Lung (tissue), 11 donors: ENCODE measurements at regions not wholly inside any gene's neighbourhood (a gene's known extent, or its start where the extent isn't known, plus 50 kb on each side); places are given as distances from the start of the nearest gene placed in this dataset.

ENCODE experiments used
- ATAC-seq: fragments of 200-7000 bp; cut with Tn5 transposase; one replicate; pipeline ENCODE4 v1.9.1; 2020; ENCODE audit warnings: moderate number of reproducible peaks; ENCODE audit not compliant: insufficient read depth, low FRiP score
- DNase-seq, 3 donors: peaks; one replicate each; pipeline ENCODE4 v3.0.0-alpha.2; 2013 to 2017
- H3K27ac ChIP-seq, 2 donors: one replicate each; pipeline ENCODE4 v1.5.1; 2013; ENCODE audit warnings: mild to moderate bottlenecking in 2 of 2, moderate library complexity in 2 of 2, control low read depth in 1 of 2, inconsistent platforms in 1 of 2, low read depth in 1 of 2, low read length in 1 of 2
- H3K27me3 ChIP-seq, 3 donors: one replicate each; pipeline ENCODE4 v1.5.1; 2013; ENCODE audit warnings: low read length in 2 of 3; ENCODE audit not compliant: control insufficient read depth in 3 of 3, insufficient read depth in 3 of 3
- H3K36me3 ChIP-seq, 4 donors: one replicate each; pipeline ENCODE4 v1.5.1; 2013; ENCODE audit warnings: low read length in 4 of 4, mild to moderate bottlenecking in 1 of 4, moderate library complexity in 1 of 4; ENCODE audit not compliant: control insufficient read depth in 4 of 4, insufficient read depth in 4 of 4
- H3K4me1 ChIP-seq, 5 donors: one replicate each; pipeline ENCODE4 v1.5.1; 2013; ENCODE audit warnings: low read length in 5 of 5, mild to moderate bottlenecking in 2 of 5, moderate library complexity in 1 of 5; ENCODE audit not compliant: control insufficient read depth in 5 of 5, insufficient read depth in 5 of 5
- H3K4me3 ChIP-seq: one replicate; pipeline ENCODE4 v1.5.1; 2013; ENCODE audit warnings: mild to moderate bottlenecking, control low read depth, moderate library complexity
- H3K9ac ChIP-seq, 2 donors: one replicate each; pipeline ENCODE4 v1.5.1; 2013; ENCODE audit warnings: low read length in 2 of 2, control low read depth in 1 of 2; ENCODE audit not compliant: insufficient read depth in 1 of 2
- H3K9me3 ChIP-seq, 4 donors: one replicate each; pipeline ENCODE4 v1.5.1; 2013; ENCODE audit warnings: low read length in 3 of 4, mild to moderate bottlenecking in 1 of 4, moderate library complexity in 1 of 4; ENCODE audit not compliant: control insufficient read depth in 4 of 4, insufficient read depth in 3 of 4
- WGBS, 2 donors: extraction: QIAGEN DNeasy Blood & Tissue Kit; methylation state at CpG; one replicate each; pipeline ENCODE4 v1.1.7; 2013; 5-methylcytosine and 5-hydroxymethylcytosine counted together
- TF ChIP-seq, protein P1 (sequence below): IDR thresholded peaks from 2 replicates; pipeline ENCODE4 v1.5.1; 2012; ENCODE audit warnings: mild to moderate bottlenecking; ENCODE audit errors: control extremely low read depth, extremely low read depth
- donor health status: control.
- donor health status: control.
- donor health status: Bipolar disorder and iron deficiency.
- donor health status: healthy.
- donor health status: DM: yes; HTN: yes; CAD: no.

DNA sequence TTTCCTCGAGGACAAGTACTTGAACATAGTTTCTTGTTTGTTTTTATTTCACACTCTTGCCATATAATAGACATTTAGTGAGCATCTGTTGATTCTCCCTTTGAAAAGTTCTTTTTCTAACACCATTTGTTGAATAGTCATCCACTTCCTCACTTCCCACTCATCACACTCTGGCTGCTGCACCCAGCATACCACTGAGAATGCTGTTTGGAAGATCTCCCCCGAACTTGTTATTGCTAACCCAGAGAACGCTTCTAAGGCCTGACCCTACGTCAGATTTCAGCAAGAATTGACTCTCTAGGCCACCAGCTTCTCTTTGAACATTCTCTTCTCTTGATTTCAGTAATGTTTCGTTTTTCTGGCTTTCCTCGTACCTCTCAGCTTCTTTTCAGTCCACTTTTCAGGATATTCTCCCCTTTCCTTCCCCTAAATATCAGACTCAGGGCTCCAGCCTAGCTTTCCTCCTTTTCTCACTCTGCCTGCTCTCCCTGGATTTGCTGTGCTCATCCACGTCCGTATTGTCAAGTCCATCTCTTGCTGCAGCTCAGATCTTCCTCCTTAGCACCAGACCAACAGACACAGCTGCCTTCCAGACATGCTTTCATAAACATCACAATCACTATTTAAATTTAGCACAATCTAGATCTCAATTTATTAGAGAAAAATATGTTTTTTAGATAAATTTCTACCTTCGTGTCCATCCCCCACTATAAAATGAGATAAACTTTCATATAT is 94.0 kb upstream of the SLC38A4 start:
- TF ChIP-seq, protein P1, sequence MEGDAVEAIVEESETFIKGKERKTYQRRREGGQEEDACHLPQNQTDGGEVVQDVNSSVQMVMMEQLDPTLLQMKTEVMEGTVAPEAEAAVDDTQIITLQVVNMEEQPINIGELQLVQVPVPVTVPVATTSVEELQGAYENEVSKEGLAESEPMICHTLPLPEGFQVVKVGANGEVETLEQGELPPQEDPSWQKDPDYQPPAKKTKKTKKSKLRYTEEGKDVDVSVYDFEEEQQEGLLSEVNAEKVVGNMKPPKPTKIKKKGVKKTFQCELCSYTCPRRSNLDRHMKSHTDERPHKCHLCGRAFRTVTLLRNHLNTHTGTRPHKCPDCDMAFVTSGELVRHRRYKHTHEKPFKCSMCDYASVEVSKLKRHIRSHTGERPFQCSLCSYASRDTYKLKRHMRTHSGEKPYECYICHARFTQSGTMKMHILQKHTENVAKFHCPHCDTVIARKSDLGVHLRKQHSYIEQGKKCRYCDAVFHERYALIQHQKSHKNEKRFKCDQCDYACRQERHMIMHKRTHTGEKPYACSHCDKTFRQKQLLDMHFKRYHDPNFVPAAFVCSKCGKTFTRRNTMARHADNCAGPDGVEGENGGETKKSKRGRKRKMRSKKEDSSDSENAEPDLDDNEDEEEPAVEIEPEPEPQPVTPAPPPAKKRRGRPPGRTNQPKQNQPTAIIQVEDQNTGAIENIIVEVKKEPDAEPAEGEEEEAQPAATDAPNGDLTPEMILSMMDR: no peak

GRCh38 chr12:46920499-46920898 is 94.7 kb upstream of the SLC38A4 start:
- DNase-seq (no peak), ATAC-seq (no peak)
- H3K9me3 ChIP-seq: no peaks in the 10 kb centered on the region
- H3K4me3 ChIP-seq: no peak overlapping the region
- H3K27me3 ChIP-seq: no peaks in the 10 kb centered on the region
- H3K4me1 ChIP-seq: peaks cover 0 to 42% (median 0%) of the 10 kb centered on the region in 5 donors
- no peaks in the 10 kb centered on the region for H3K36me3 ChIP-seq
- no peak overlapping the region for H3K27ac ChIP-seq
- TF ChIP-seq, protein P1: no peak
- WGBS, 2 donors: 95 to 96% methylated on average over 1 of the region's 1 CpG
- H3K9ac ChIP-seq: no peak overlapping the region

More for the DNA sequence above, 94.0 kb upstream of the SLC38A4 start:
- ATAC-seq: no peak
- Histone ChIP-seq H3K36me3 (no peaks in the 10 kb centered on the region), H3K27ac (no peak overlapping the region), H3K4me1 (peaks cover 0 to 45% (median 0%) of the 10 kb centered on the region in 5 donors), H3K9me3 (no peaks in the 10 kb centered on the region), H3K9ac (no peak overlapping the region), H3K4me3 (no peak overlapping the region), H3K27me3 (no peaks in the 10 kb centered on the region)
- 73 to 83% methylated on average over 9 of the region's 9 CpGs for whole genome bisulfite sequencing, 2 donors
- no peak for DNase-seq

DNA sequence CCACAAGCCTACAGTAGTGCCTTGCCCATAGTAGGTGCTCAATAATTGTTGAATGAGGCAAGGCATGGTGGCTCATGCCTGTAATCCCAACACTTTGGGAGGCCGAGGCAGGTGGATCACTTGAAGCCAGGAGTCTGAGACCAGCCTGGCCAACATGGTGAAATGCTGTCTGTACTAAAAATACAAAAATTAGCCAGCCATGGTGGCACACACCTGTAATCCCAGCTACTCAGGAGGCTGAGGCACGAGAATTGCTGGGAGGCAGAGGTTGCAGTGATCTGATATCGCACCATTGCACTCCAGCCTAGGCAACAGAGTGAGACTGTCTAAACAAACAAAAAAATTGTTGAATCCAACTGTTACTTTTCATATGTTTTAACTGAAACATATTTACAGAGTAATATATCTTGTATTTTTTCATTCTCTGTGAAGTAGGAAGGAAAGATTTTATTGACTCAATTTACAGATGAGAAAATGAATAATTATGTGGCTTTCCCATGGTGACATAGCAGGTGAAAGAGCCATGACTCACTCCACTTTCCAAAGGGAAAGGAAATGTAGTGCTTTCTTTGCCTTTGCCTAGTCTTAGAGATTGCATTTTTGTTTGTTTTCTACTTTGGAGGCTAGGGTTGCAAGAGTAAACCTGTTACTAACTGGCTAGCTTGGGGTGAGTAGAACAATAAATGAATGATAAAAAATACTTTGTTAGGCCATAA is 95.4 kb upstream of the SLC38A4 start:
- H3K27ac ChIP-seq: peak overlapping the region in 1 of 2 donors; percentile 22
- DNase-seq: no peak
- TF ChIP-seq, protein P1: no peak
- ATAC-seq: no peak
- peaks cover 0 to 2% (median 0%) of the 10 kb centered on the region in 4 donors for H3K9me3 ChIP-seq
- peaks cover 0 to 35% (median 0%) of the 10 kb centered on the region in 5 donors for H3K4me1 ChIP-seq
- no peaks in the 10 kb centered on the region for H3K36me3 ChIP-seq
- WGBS, 2 donors: 87 to 90% methylated on average over 3 of the region's 3 CpGs
- no peaks in the 10 kb centered on the region for H3K27me3 ChIP-seq
- H3K4me3 ChIP-seq: no peak overlapping the region
- no peak overlapping the region for H3K9ac ChIP-seq
